Nephron (organoid): ENCODE measurements at regions not wholly inside any gene's neighbourhood (a gene's known extent, or its start where the extent isn't known, plus 50 kb on each side); places are given as distances from the start of the nearest gene placed in this dataset.

ENCODE experiments used
- H3K27ac Mint-ChIP-seq, 3 experiments: 2 replicates each; pipeline ENCODE4 v1.8.0; 2020; ENCODE audit warnings: mixed read lengths in 3 of 3, mild to moderate bottlenecking in 2 of 3, moderate library complexity in 1 of 3
- H3K27me3 Mint-ChIP-seq: 2 replicates; pipeline ENCODE4 v1.8.0; 2021; ENCODE audit warnings: low read depth, mild to moderate bottlenecking, moderate library complexity, mixed read lengths
- H3K36me3 Mint-ChIP-seq: 2 replicates; pipeline ENCODE4 v1.8.0; 2020; ENCODE audit warnings: low read depth, mixed read lengths
- H3K4me1 Mint-ChIP-seq: 2 replicates; pipeline ENCODE4 v1.8.0; 2020; ENCODE audit warnings: mixed read lengths
- H3K4me3 Mint-ChIP-seq, 3 experiments: 2 replicates each; pipeline ENCODE4 v1.8.0; 2020; ENCODE audit warnings: mild to moderate bottlenecking in 3 of 3, mixed read lengths in 3 of 3, moderate library complexity in 2 of 3
- H3K9me3 Mint-ChIP-seq: 2 replicates; pipeline ENCODE4 v1.8.0; 2020; ENCODE audit warnings: mixed read lengths
- TF ChIP-seq, protein P1 (sequence below), 3 experiments: fragments of 200-600 bp; sonication (generic); IDR thresholded peaks; one replicate each; pipeline ENCODE4 v1.5.0; 2021; ENCODE audit warnings: antibody characterized with exemption in 3 of 3; ENCODE audit not compliant: unreplicated experiment in 3 of 3

GRCh38 chr5:10034001-10034400 is 215.7 kb downstream of the ATPSCKMT start:
- Mint-ChIP-seq H3K36me3 (no peaks in the 10 kb centered on the region), H3K4me3 (no peak overlapping the region), H3K27me3 (no peaks in the 10 kb centered on the region), H3K4me1 (peaks cover 5% of the 10 kb centered on the region), H3K9me3 (peaks cover 2% of the 10 kb centered on the region), H3K27ac (peak overlapping the region in 1 of 3 experiments; percentile 0)
- TF ChIP-seq, protein P1, sequence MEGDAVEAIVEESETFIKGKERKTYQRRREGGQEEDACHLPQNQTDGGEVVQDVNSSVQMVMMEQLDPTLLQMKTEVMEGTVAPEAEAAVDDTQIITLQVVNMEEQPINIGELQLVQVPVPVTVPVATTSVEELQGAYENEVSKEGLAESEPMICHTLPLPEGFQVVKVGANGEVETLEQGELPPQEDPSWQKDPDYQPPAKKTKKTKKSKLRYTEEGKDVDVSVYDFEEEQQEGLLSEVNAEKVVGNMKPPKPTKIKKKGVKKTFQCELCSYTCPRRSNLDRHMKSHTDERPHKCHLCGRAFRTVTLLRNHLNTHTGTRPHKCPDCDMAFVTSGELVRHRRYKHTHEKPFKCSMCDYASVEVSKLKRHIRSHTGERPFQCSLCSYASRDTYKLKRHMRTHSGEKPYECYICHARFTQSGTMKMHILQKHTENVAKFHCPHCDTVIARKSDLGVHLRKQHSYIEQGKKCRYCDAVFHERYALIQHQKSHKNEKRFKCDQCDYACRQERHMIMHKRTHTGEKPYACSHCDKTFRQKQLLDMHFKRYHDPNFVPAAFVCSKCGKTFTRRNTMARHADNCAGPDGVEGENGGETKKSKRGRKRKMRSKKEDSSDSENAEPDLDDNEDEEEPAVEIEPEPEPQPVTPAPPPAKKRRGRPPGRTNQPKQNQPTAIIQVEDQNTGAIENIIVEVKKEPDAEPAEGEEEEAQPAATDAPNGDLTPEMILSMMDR (IDR thresholded peaks at IDR 0.05; ENCODE audit: unreplicated experiment in 3 of 3) = no peak

DNA sequence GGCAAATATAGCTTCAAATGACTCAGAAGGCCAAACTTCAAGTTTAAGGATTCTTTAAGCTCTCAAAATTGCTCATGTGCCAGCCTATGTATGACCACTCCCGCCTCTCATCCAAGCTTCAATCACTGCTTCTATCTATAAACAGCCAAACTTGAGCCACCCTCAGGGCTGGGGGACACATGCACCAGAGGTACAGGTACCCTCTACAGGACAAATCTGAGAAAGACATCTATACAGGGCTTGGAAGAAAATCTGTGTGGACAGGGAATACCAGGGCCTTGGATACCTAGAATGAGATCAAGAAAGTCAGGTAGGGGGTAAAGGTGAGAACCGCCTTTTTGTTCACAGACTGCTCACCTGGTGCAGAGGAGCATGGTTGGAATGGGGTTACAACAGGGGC is 217.9 kb downstream of the ATPSCKMT start:
- H3K9me3 Mint-ChIP-seq = peaks cover 17% of the 10 kb centered on the region
- H3K27me3 Mint-ChIP-seq = no peaks in the 10 kb centered on the region
- no peaks in the 10 kb centered on the region for H3K36me3 Mint-ChIP-seq
- peaks cover 5% of the 10 kb centered on the region for H3K4me1 Mint-ChIP-seq
- TF ChIP-seq, protein P1 (IDR thresholded peaks at IDR 0.05; ENCODE audit: unreplicated experiment in 3 of 3) = no peak
- no peak overlapping the region for H3K27ac Mint-ChIP-seq
- H3K4me3 Mint-ChIP-seq = no peak overlapping the region

- H3K27me3 Mint-ChIP-seq = no peaks in the 10 kb centered on the region
Measured at GRCh38 chr5:10030219-10030831, 219.4 kb downstream of the ATPSCKMT start.

DNA sequence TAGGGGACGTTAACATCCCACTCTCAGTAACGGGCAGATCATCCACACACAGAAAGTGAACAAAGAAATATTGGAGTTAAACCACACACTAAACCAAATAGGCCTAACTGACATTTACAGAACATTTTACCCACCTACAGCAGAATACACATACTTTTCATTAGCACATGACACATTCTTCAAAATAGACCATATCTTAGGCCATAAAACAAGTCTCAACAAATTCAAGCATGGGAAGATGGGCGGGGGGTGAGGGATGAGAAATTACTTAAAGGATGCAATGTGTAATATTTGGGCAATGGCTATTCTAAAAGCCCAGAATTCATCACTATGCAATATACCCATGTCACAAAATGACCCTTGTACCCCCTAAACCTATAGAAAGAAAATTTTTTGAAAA is 226.2 kb downstream of the ATPSCKMT start:
- H3K9me3 Mint-ChIP-seq = peaks cover 48% of the 10 kb centered on the region
- no peak overlapping the region for H3K27ac Mint-ChIP-seq
- no peak overlapping the region for H3K4me3 Mint-ChIP-seq
- H3K4me1 Mint-ChIP-seq = no peaks in the 10 kb centered on the region
- no peaks in the 10 kb centered on the region for H3K36me3 Mint-ChIP-seq
- no peaks in the 10 kb centered on the region for H3K27me3 Mint-ChIP-seq
- TF ChIP-seq, protein P1 (IDR thresholded peaks at IDR 0.05; ENCODE audit: unreplicated experiment in 3 of 3) = no peak

More at GRCh38 chr5:10030219-10030831, 219.4 kb downstream of the ATPSCKMT start:
- TF ChIP-seq, protein P1 (IDR thresholded peaks at IDR 0.05; ENCODE audit: unreplicated experiment in 3 of 3) = peak in 2 of 3 experiments; percentile 8 to 26
- Mint-ChIP-seq H3K27ac (no peak overlapping the region), H3K9me3 (peaks cover 26% of the 10 kb centered on the region), H3K4me1 (peaks cover 5% of the 10 kb centered on the region), H3K36me3 (no peaks in the 10 kb centered on the region), H3K4me3 (no peak overlapping the region)

- no peaks in the 10 kb centered on the region for H3K27me3 Mint-ChIP-seq
- no peak overlapping the region for H3K27ac Mint-ChIP-seq
- no peak overlapping the region for H3K4me3 Mint-ChIP-seq
- H3K4me1 Mint-ChIP-seq = no peaks in the 10 kb centered on the region
- H3K9me3 Mint-ChIP-seq = peaks cover 38% of the 10 kb centered on the region
- no peaks in the 10 kb centered on the region for H3K36me3 Mint-ChIP-seq
- TF ChIP-seq, protein P1 (IDR thresholded peaks at IDR 0.05; ENCODE audit: unreplicated experiment in 3 of 3) = no peak
Measured at GRCh38 chr5:10021248-10021647, 228.4 kb downstream of the ATPSCKMT start.

- Mint-ChIP-seq H3K4me1 (no peaks in the 10 kb centered on the region), H3K36me3 (no peaks in the 10 kb centered on the region), H3K4me3 (no peak overlapping the region), H3K27me3 (no peaks in the 10 kb centered on the region), H3K27ac (no peak overlapping the region), H3K9me3 (peaks cover 34% of the 10 kb centered on the region)
- TF ChIP-seq, protein P1 (IDR thresholded peaks at IDR 0.05; ENCODE audit: unreplicated experiment in 3 of 3) = no peak
Measured at GRCh38 chr5:10019236-10019635, 230.5 kb downstream of the ATPSCKMT start.
